A204.1 (cell line): ENCODE measurements at regions not wholly inside any gene's neighbourhood (a gene's known extent, or its start where the extent isn't known, plus 50 kb on each side); places are given as distances from the start of the nearest gene placed in this dataset.

Experiments used
- FAIRE-seq: peaks from 2 replicates; lab custom pipeline; 2012; peaks lifted over from hg19 to GRCh38; lab: Jason Lieb, UNC

GRCh38 chr13:79703772-79704171, 222.8 kb downstream of the NDFIP2 start:
- FAIRE-seq: no peak

GRCh38 chr13:79695754-79696153, 214.8 kb downstream of the NDFIP2 start:
- no peak for FAIRE-seq

- no peak for FAIRE-seq
Measured at GRCh38 chr13:79692846-79693245, 211.9 kb downstream of the NDFIP2 start.

GRCh38 chr13:79691826-79692225, 210.9 kb downstream of the NDFIP2 start:
- FAIRE-seq: no peak

- no peak for FAIRE-seq
Measured at GRCh38 chr13:79688741-79689140, 207.8 kb downstream of the NDFIP2 start.

- FAIRE-seq: no peak
Measured at GRCh38 chr13:79686441-79686840, 205.5 kb downstream of the NDFIP2 start.

GRCh38 chr13:79684371-79684770, 203.4 kb downstream of the NDFIP2 start:
- FAIRE-seq: no peak

GRCh38 chr13:79682164-79682563, 201.2 kb downstream of the NDFIP2 start:
- no peak for FAIRE-seq

- no peak for FAIRE-seq
Measured at GRCh38 chr13:79681069-79681468, 200.1 kb downstream of the NDFIP2 start.

GRCh38 chr13:79680485-79680884, 199.5 kb downstream of the NDFIP2 start:
- no peak for FAIRE-seq

GRCh38 chr13:79679334-79679733, 198.4 kb downstream of the NDFIP2 start:
- no peak for FAIRE-seq

- no peak for FAIRE-seq
Measured at GRCh38 chr13:79678100-79678499, 197.1 kb downstream of the NDFIP2 start.

GRCh38 chr13:79675931-79676660, 195.1 kb downstream of the NDFIP2 start:
- no peak for FAIRE-seq

- FAIRE-seq: no peak
Measured at GRCh38 chr13:79674765-79675515, 194.0 kb downstream of the NDFIP2 start.

GRCh38 chr13:79673993-79674377, 193.0 kb downstream of the NDFIP2 start:
- no peak for FAIRE-seq

GRCh38 chr13:79673310-79673992, 192.5 kb downstream of the NDFIP2 start:
- no peak for FAIRE-seq

- no peak for FAIRE-seq
Measured at GRCh38 chr13:79671420-79671819, 190.5 kb downstream of the NDFIP2 start.

- no peak for FAIRE-seq
Measured at GRCh38 chr13:79668201-79668752, 187.3 kb downstream of the NDFIP2 start.

- FAIRE-seq: no peak
Measured at GRCh38 chr13:79667771-79668170, 186.8 kb downstream of the NDFIP2 start.

GRCh38 chr13:79663977-79664636, 183.2 kb downstream of the NDFIP2 start:
- FAIRE-seq: no peak

- no peak for FAIRE-seq
Measured at GRCh38 chr13:79663435-79663834, 182.5 kb downstream of the NDFIP2 start.

GRCh38 chr13:79662882-79663281, 181.9 kb downstream of the NDFIP2 start:
- no peak for FAIRE-seq
